ENCODE measurements at regions not wholly inside any gene's neighbourhood (a gene's known extent, or its start where the extent isn't known, plus 50 kb on each side); places are given as distances from the start of the nearest gene placed in this dataset.
"Not testable (repeated sequence)": the region's sequence is repeated elsewhere in the genome, so short reads cannot be mapped to it uniquely, and the experiment has no call there.

DNA sequence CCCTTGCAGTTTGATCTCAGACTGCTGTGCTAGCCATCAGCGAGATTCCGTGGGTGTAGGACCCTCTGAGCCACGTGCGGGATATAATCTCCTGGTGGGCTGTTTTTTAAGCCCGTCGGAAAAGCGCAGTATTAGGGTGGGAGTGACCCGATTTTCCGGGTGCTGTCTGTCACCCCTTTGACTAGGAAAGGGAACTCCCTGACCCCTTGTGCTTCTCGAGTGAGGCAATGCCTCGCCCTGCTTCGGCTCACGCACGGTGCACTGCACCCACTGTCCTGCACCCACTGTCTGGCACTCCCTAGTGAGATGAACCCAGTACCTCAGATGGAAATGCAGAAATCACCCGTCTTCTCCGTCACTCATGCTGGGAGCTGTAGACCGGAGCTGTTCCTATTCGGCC, 728.9 kb upstream of the SPRY2 start:
- not testable (repeated sequence) for FAIRE-seq; H3K36me3 ChIP-seq (ENCODE audit: control insufficient read depth in 3 of 3, insufficient read depth in 2 of 3, low read depth in 1 of 3, low read length in 3 of 3); H3K27ac ChIP-seq (ENCODE audit: low read depth in 1 of 3, low read length in 2 of 3); H3K27me3 ChIP-seq (ENCODE audit: control insufficient read depth in 3 of 3, insufficient read depth in 3 of 3, low read length in 3 of 3); H3K4me3 ChIP-seq (ENCODE audit: low read depth in 1 of 3, low read length in 3 of 3); H3K4me1 ChIP-seq (ENCODE audit: control insufficient read depth in 3 of 3, insufficient read depth in 2 of 3, low read depth in 1 of 3, low read length in 2 of 3); DNase-seq; H3K9me3 ChIP-seq (ENCODE audit: control insufficient read depth in 2 of 2, insufficient read depth in 1 of 2, low read depth in 1 of 2, low read length in 1 of 2)
- 95 to 97% (median 96%) methylated on average over 14 to 18 of the region's 18 CpGs for WGBS, 3 donors

GRCh38 chr13:81058916-81059290, 718.0 kb upstream of the SPRY2 start:
- Histone ChIP-seq H3K4me1 (ENCODE audit: control insufficient read depth in 3 of 3, insufficient read depth in 2 of 3, low read depth in 1 of 3, low read length in 2 of 3) (no peaks in the 10 kb centered on the region), H3K4me3 (ENCODE audit: low read depth in 1 of 3, low read length in 3 of 3) (no peak overlapping the region), H3K36me3 (ENCODE audit: control insufficient read depth in 3 of 3, insufficient read depth in 2 of 3, low read depth in 1 of 3, low read length in 3 of 3) (no peaks in the 10 kb centered on the region), H3K27me3 (ENCODE audit: control insufficient read depth in 3 of 3, insufficient read depth in 3 of 3, low read length in 3 of 3) (no peaks in the 10 kb centered on the region), H3K9me3 (ENCODE audit: control insufficient read depth in 2 of 2, insufficient read depth in 1 of 2, low read depth in 1 of 2, low read length in 1 of 2) (peaks cover 0 to 8% of the 10 kb centered on the region in 2 donors), H3K27ac (ENCODE audit: low read depth in 1 of 3, low read length in 2 of 3) (no peak overlapping the region)
- WGBS, 3 donors = 8 to 25% (median 15%) methylated on average over 1 of the region's 1 CpG
- no peak for DNase-seq
- no peak for FAIRE-seq

- H3K27ac ChIP-seq (ENCODE audit: low read depth in 1 of 3, low read length in 2 of 3) = no peak overlapping the region
- peaks cover 0 to 4% of the 10 kb centered on the region in 2 donors for H3K9me3 ChIP-seq (ENCODE audit: control insufficient read depth in 2 of 2, insufficient read depth in 1 of 2, low read depth in 1 of 2, low read length in 1 of 2)
- 31 to 59% (median 43%) methylated on average over 3 of the region's 3 CpGs for WGBS, 3 donors
- FAIRE-seq (no peak), DNase-seq (no peak)
- H3K4me3 ChIP-seq (ENCODE audit: low read depth in 1 of 3, low read length in 3 of 3) = no peak overlapping the region
- H3K4me1 ChIP-seq (ENCODE audit: control insufficient read depth in 3 of 3, insufficient read depth in 2 of 3, low read depth in 1 of 3, low read length in 2 of 3) = no peaks in the 10 kb centered on the region
- H3K27me3 ChIP-seq (ENCODE audit: control insufficient read depth in 3 of 3, insufficient read depth in 3 of 3, low read length in 3 of 3) = no peaks in the 10 kb centered on the region
- no peaks in the 10 kb centered on the region for H3K36me3 ChIP-seq (ENCODE audit: control insufficient read depth in 3 of 3, insufficient read depth in 2 of 3, low read depth in 1 of 3, low read length in 3 of 3)
These were observed 717.4 kb upstream of the SPRY2 start for GRCh38 chr13:81058211-81058915.

DNA sequence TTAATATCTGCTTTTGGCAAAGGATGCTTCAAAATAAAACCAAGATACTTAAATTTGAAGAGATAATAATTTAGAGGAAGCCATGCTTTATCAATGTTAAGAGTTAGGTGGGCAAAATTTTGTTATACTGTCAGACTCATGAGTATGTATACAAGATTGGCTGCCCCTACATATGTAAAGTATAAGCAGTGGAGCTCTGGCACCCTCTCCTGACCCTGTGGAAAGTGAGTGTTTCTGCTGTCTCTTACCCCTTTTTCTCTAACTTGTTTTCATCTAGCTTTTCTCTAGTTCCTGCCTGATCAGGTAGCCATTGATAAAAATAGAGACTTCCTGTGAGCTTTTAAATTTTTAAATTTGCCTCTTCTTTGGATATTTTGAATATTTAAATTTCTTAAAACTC, 710.9 kb upstream of the SPRY2 start:
- H3K4me1 ChIP-seq (ENCODE audit: control insufficient read depth in 3 of 3, insufficient read depth in 2 of 3, low read depth in 1 of 3, low read length in 2 of 3) = no peaks in the 10 kb centered on the region
- no peaks in the 10 kb centered on the region for H3K9me3 ChIP-seq (ENCODE audit: control insufficient read depth in 2 of 2, insufficient read depth in 1 of 2, low read depth in 1 of 2, low read length in 1 of 2)
- FAIRE-seq (no peak), DNase-seq (no peak)
- no peak overlapping the region for H3K4me3 ChIP-seq (ENCODE audit: low read depth in 1 of 3, low read length in 3 of 3)
- no peaks in the 10 kb centered on the region for H3K27me3 ChIP-seq (ENCODE audit: control insufficient read depth in 3 of 3, insufficient read depth in 3 of 3, low read length in 3 of 3)
- H3K36me3 ChIP-seq (ENCODE audit: control insufficient read depth in 3 of 3, insufficient read depth in 2 of 3, low read depth in 1 of 3, low read length in 3 of 3) = no peaks in the 10 kb centered on the region
- no peak overlapping the region for H3K27ac ChIP-seq (ENCODE audit: low read depth in 1 of 3, low read length in 2 of 3)

DNA sequence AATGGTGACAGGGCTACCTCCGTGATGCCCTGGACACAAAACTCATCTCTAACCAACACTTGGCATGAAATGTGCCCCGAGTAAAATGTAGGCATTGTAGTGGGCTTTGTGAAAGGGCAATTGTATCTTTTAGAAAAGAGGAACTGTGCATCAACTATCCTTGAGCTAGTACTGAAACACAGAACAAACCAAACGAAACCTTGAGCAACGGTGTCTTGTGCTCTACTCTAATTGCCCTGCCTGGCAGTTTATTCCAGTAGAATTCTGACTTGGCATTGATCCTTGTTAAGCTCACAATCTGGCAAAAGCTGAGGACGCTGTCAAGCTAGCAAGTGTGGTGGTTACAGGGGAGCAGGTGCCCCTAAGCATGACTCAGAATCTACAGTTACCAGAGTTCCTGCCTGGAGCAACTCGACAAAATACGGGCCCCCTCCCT, 707.1 kb upstream of the SPRY2 start:
- Histone ChIP-seq H3K4me3 (ENCODE audit: low read depth in 1 of 3, low read length in 3 of 3) (no peak overlapping the region), H3K27me3 (ENCODE audit: control insufficient read depth in 3 of 3, insufficient read depth in 3 of 3, low read length in 3 of 3) (no peaks in the 10 kb centered on the region), H3K9me3 (ENCODE audit: control insufficient read depth in 2 of 2, insufficient read depth in 1 of 2, low read depth in 1 of 2, low read length in 1 of 2) (no peaks in the 10 kb centered on the region), H3K4me1 (ENCODE audit: control insufficient read depth in 3 of 3, insufficient read depth in 2 of 3, low read depth in 1 of 3, low read length in 2 of 3) (no peaks in the 10 kb centered on the region), H3K27ac (ENCODE audit: low read depth in 1 of 3, low read length in 2 of 3) (no peak overlapping the region), H3K36me3 (ENCODE audit: control insufficient read depth in 3 of 3, insufficient read depth in 2 of 3, low read depth in 1 of 3, low read length in 3 of 3) (no peaks in the 10 kb centered on the region)
- 70 to 83% (median 70%) methylated on average over 7 of the region's 7 CpGs for WGBS, 3 donors
- no peak for DNase-seq
- no peak for FAIRE-seq

DNA sequence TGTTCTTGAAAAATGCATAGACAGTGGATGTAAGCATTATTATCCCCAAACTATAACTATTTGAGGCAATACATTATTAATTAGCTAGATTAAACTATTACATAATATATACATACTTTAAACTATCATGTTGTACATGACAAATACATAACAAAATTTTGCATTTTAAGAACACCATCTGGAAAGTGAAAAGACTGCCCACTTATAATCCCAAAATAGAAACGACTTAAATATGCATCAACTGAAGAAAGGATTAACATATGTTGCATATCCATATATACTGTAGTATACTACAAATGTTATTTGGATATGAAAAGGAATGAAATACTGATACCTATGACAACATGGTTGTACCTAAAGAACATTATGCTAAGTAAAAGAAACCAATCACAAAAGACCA, 700.8 kb upstream of the SPRY2 start:
- 41 to 56% (median 43%) methylated on average over 1 of the region's 1 CpG for WGBS, 3 donors
- no peaks in the 10 kb centered on the region for H3K9me3 ChIP-seq (ENCODE audit: control insufficient read depth in 2 of 2, insufficient read depth in 1 of 2, low read depth in 1 of 2, low read length in 1 of 2)
- DNase-seq = no peak
- H3K27ac ChIP-seq (ENCODE audit: low read depth in 1 of 3, low read length in 2 of 3) = no peak overlapping the region
- no peaks in the 10 kb centered on the region for H3K27me3 ChIP-seq (ENCODE audit: control insufficient read depth in 3 of 3, insufficient read depth in 3 of 3, low read length in 3 of 3)
- no peaks in the 10 kb centered on the region for H3K36me3 ChIP-seq (ENCODE audit: control insufficient read depth in 3 of 3, insufficient read depth in 2 of 3, low read depth in 1 of 3, low read length in 3 of 3)
- no peaks in the 10 kb centered on the region for H3K4me1 ChIP-seq (ENCODE audit: control insufficient read depth in 3 of 3, insufficient read depth in 2 of 3, low read depth in 1 of 3, low read length in 2 of 3)
- H3K4me3 ChIP-seq (ENCODE audit: low read depth in 1 of 3, low read length in 3 of 3) = no peak overlapping the region
- no peak for FAIRE-seq

- H3K9me3 ChIP-seq (ENCODE audit: control insufficient read depth in 2 of 2, insufficient read depth in 1 of 2, low read depth in 1 of 2, low read length in 1 of 2) = no peaks in the 10 kb centered on the region
- no peak for FAIRE-seq
- H3K27ac ChIP-seq (ENCODE audit: low read depth in 1 of 3, low read length in 2 of 3) = no peak overlapping the region
- no peaks in the 10 kb centered on the region for H3K4me1 ChIP-seq (ENCODE audit: control insufficient read depth in 3 of 3, insufficient read depth in 2 of 3, low read depth in 1 of 3, low read length in 2 of 3)
- no peaks in the 10 kb centered on the region for H3K27me3 ChIP-seq (ENCODE audit: control insufficient read depth in 3 of 3, insufficient read depth in 3 of 3, low read length in 3 of 3)
- H3K36me3 ChIP-seq (ENCODE audit: control insufficient read depth in 3 of 3, insufficient read depth in 2 of 3, low read depth in 1 of 3, low read length in 3 of 3) = no peaks in the 10 kb centered on the region
- DNase-seq = no peak
- no peak overlapping the region for H3K4me3 ChIP-seq (ENCODE audit: low read depth in 1 of 3, low read length in 3 of 3)
- 62 to 76% (median 63%) methylated on average over 1 of the region's 1 CpG for WGBS, 3 donors
These were observed 691.1 kb upstream of the SPRY2 start for GRCh38 chr13:81031996-81032395.

DNA sequence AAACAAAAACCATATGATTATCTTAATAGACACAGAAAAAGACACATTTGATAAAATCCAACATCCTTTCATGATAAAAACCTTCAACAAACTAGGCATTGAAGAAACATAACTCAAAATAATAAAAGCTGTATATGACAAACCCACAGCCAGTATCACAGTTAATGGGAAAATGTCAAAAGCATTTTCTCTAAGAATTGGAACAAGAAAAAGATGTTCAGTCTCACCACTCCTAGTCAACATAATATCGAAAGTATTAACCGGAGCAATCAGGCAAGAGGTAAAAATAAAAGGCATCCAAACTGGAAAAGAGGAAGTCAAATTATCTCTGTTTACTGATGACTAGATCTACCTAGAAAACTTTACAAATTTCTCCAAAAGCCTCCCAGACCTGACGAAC, 684.2 kb upstream of the SPRY2 start:
- Histone ChIP-seq H3K4me1 (ENCODE audit: control insufficient read depth in 3 of 3, insufficient read depth in 2 of 3, low read depth in 1 of 3, low read length in 2 of 3) (peaks cover 0 to 6% (median 0%) of the 10 kb centered on the region in 3 donors), H3K4me3 (ENCODE audit: low read depth in 1 of 3, low read length in 3 of 3) (no peak overlapping the region), H3K9me3 (ENCODE audit: control insufficient read depth in 2 of 2, insufficient read depth in 1 of 2, low read depth in 1 of 2, low read length in 1 of 2) (peaks cover 0 to 6% of the 10 kb centered on the region in 2 donors), H3K27me3 (ENCODE audit: control insufficient read depth in 3 of 3, insufficient read depth in 3 of 3, low read length in 3 of 3) (no peaks in the 10 kb centered on the region), H3K27ac (ENCODE audit: low read depth in 1 of 3, low read length in 2 of 3) (no peak overlapping the region), H3K36me3 (ENCODE audit: control insufficient read depth in 3 of 3, insufficient read depth in 2 of 3, low read depth in 1 of 3, low read length in 3 of 3) (no peaks in the 10 kb centered on the region)
- WGBS, 3 donors = 83 to 87% (median 85%) methylated on average over 3 of the region's 3 CpGs
- DNase-seq (no peak), FAIRE-seq (no peak)

DNA sequence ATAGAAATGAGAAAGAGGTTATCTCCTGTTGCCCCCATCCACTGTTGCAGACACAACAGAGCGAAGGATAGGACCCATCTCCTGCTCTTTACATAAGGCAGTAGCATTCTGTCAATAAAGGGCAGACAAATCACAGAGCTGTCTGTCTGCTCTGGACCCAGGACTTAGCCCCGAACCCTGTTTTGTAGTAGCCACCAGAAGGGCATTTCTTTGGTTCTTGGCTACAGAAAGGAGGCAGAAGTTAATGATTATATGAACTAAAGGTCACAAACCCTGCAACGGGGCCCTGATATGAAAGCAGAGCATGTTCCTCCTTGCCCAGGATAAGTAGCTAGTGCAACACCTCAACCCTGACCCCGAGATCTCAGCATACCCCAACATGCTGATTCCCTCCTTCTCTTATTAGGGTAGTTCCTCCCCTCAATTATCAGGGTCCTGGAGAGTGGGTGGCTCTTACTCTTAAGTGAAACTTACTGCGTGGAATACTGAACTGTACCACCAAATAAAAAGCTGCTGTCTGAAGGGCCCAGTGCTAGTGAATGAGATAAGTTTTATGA, 680.4 kb upstream of the SPRY2 start:
- H3K36me3 ChIP-seq (ENCODE audit: control insufficient read depth in 3 of 3, insufficient read depth in 2 of 3, low read depth in 1 of 3, low read length in 3 of 3) = no peaks in the 10 kb centered on the region
- no peaks in the 10 kb centered on the region for H3K27me3 ChIP-seq (ENCODE audit: control insufficient read depth in 3 of 3, insufficient read depth in 3 of 3, low read length in 3 of 3)
- DNase-seq (peak; percentile 48 to 60), FAIRE-seq (no peak)
- H3K4me3 ChIP-seq (ENCODE audit: low read depth in 1 of 3, low read length in 3 of 3) = no peak overlapping the region
- peaks cover 0 to 6% (median 0%) of the 10 kb centered on the region in 3 donors for H3K4me1 ChIP-seq (ENCODE audit: control insufficient read depth in 3 of 3, insufficient read depth in 2 of 3, low read depth in 1 of 3, low read length in 2 of 3)
- H3K9me3 ChIP-seq (ENCODE audit: control insufficient read depth in 2 of 2, insufficient read depth in 1 of 2, low read depth in 1 of 2, low read length in 1 of 2) = peaks cover 0 to 6% of the 10 kb centered on the region in 2 donors
- H3K27ac ChIP-seq (ENCODE audit: low read depth in 1 of 3, low read length in 2 of 3) = peak overlapping the region in 1 of 3 donors; percentile 63
- 34 to 68% (median 39%) methylated on average over 5 of the region's 5 CpGs for WGBS, 3 donors

All from small intestine (tissue), 7 donors.